GM23338 (cell line): ENCODE measurements at regions not wholly inside any gene's neighbourhood (a gene's known extent, or its start where the extent isn't known, plus 50 kb on each side); places are given as distances from the start of the nearest gene placed in this dataset.

Experiments
- CTCF ChIP-seq, 2 experiments: fragments of 200-600 bp in 1 of 2; sonication (generic) in 1 of 2; conservative IDR thresholded peaks; 2 replicates each; pipeline versions ENCODE4 v1.5.1 to v1.6.1; 2016 to 2017; ENCODE audit warnings: antibody characterized with exemption in 2 of 2, low read depth in 2 of 2, mild to moderate bottlenecking in 2 of 2, moderate library complexity in 1 of 2
- POLR2AphosphoS5 ChIP-seq: IDR thresholded peaks from 2 replicates; pipeline ENCODE4 v1.6.1; 2016; ENCODE audit warnings: antibody characterized with exemption, low read depth

GRCh38 chr10:61304746-61305145 lies 148.4 kb downstream of the TMEM26 start:
- TF ChIP-seq CTCF (conservative IDR thresholded peaks at IDR 0.05; ENCODE audit: low read depth in 2 of 2) (no peak), POLR2AphosphoS5 (no peak)
